ENCODE measurements at regions not wholly inside any gene's neighbourhood (a gene's known extent, or its start where the extent isn't known, plus 50 kb on each side); places are given as distances from the start of the nearest gene placed in this dataset.

GRCh38 chr20:40080041-40080652, 608.9 kb downstream of the MAFB start:
- DNase-seq: no peak
- Histone ChIP-seq H3K36me3 (ENCODE audit: low read depth) (no peaks in the 10 kb centered on the region), H3K9me3 (no peaks in the 10 kb centered on the region), H3K4me3 (no peak overlapping the region), H3K4me1 (ENCODE audit: low read depth) (no peaks in the 10 kb centered on the region)
- no peak for ATAC-seq
- intact Hi-C loops (cut with DNase I, micrococcal nuclease): no loop called here
- TF ChIP-seq CTCF (IDR thresholded peaks at IDR 0.05): no peak

GRCh38 chr20:40073535-40074111, 615.4 kb downstream of the MAFB start:
- no peaks in the 10 kb centered on the region for H3K9me3 ChIP-seq
- intact Hi-C loops (cut with DNase I, micrococcal nuclease): no loop called here
- no peaks in the 10 kb centered on the region for H3K4me1 ChIP-seq (ENCODE audit: low read depth)
- H3K36me3 ChIP-seq (ENCODE audit: low read depth): no peaks in the 10 kb centered on the region
- no peak for DNase-seq
- TF ChIP-seq CTCF (IDR thresholded peaks at IDR 0.05): no peak
- no peak for ATAC-seq
- no peak overlapping the region for H3K4me3 ChIP-seq

GRCh38 chr20:40072907-40073306, 616.1 kb downstream of the MAFB start:
- intact Hi-C loops (cut with DNase I, micrococcal nuclease): no loop called here
- no peaks in the 10 kb centered on the region for H3K9me3 ChIP-seq
- DNase-seq: no peak
- TF ChIP-seq CTCF (IDR thresholded peaks at IDR 0.05): no peak
- H3K36me3 ChIP-seq (ENCODE audit: low read depth): no peaks in the 10 kb centered on the region
- no peak overlapping the region for H3K4me3 ChIP-seq
- no peak for ATAC-seq
- no peaks in the 10 kb centered on the region for H3K4me1 ChIP-seq (ENCODE audit: low read depth)

- no peak for TF ChIP-seq CTCF (IDR thresholded peaks at IDR 0.05)
- H3K4me3 ChIP-seq: no peak overlapping the region
- ATAC-seq (no peak), DNase-seq (no peak)
- no peaks in the 10 kb centered on the region for H3K4me1 ChIP-seq (ENCODE audit: low read depth)
- H3K36me3 ChIP-seq (ENCODE audit: low read depth): no peaks in the 10 kb centered on the region
- intact Hi-C loops (cut with DNase I, micrococcal nuclease): no loop called here
- no peaks in the 10 kb centered on the region for H3K9me3 ChIP-seq
Observed at GRCh38 chr20:40056171-40056570, 632.9 kb downstream of the MAFB start.

- no peak for DNase-seq
- intact Hi-C loops (cut with DNase I, micrococcal nuclease): no loop called here
- no peak for ATAC-seq
- Histone ChIP-seq H3K4me3 (no peak overlapping the region), H3K4me1 (ENCODE audit: low read depth) (no peaks in the 10 kb centered on the region), H3K36me3 (ENCODE audit: low read depth) (no peaks in the 10 kb centered on the region), H3K9me3 (no peaks in the 10 kb centered on the region)
- no peak for TF ChIP-seq CTCF (IDR thresholded peaks at IDR 0.05)
Observed at GRCh38 chr20:40055711-40056110, 633.3 kb downstream of the MAFB start.
